ENCODE measurements at regions not wholly inside any gene's neighbourhood (a gene's known extent, or its start where the extent isn't known, plus 50 kb on each side); places are given as distances from the start of the nearest gene placed in this dataset.
A peak's percentile ranks its signal among the peaks of the same experiment; 100 is the strongest.

GRCh38 chr10:88111294-88111693, 247.9 kb downstream of the PTEN start (continued):
- TF ChIP-seq ZNF621 (tag by site-specific recombination; IDR thresholded peaks at IDR 0.05) = no peak

GRCh38 chr10:88113232-88113631, 249.8 kb downstream of the PTEN start:
- Histone ChIP-seq H3K9me3 (ENCODE audit: control insufficient read depth, insufficient read depth, low read depth, low read length) (no peaks in the 10 kb centered on the region), H3K4me1 (ENCODE audit: control insufficient read depth, insufficient read depth, low read length) (peaks cover 11% of the 10 kb centered on the region), H3K36me3 (ENCODE audit: control insufficient read depth in 2 of 2, insufficient read depth in 1 of 2, low read length in 2 of 2) (no peaks in the 10 kb centered on the region), H3K27ac (ENCODE audit: extremely low read depth, low read depth, low read length) (no peak overlapping the region), H3K4me3 (ENCODE audit: low read depth, low read length) (no peak overlapping the region)
- TF ChIP-seq ZNF239 (tag by site-specific recombination; IDR thresholded peaks at IDR 0.05) (no peak), ZNF449 (tag by site-specific recombination; IDR thresholded peaks at IDR 0.05) (peak; percentile 51; the same call in 1 of the 2 replicates), INSM2 (tag by site-specific recombination; IDR thresholded peaks at IDR 0.05) (no peak)
- ChIA-PET CTCF (interaction anchor here (0.6 to 2.4 kb wide), 13 partner anchors 8 to 439 kb away, joined by 3 to 7 read pairs (median 4); no protein-coding TSS in a partner anchor), POLR2A (no interaction called here)

- TF ChIP-seq ZBTB7A (tag by site-specific recombination; IDR thresholded peaks at IDR 0.05; ENCODE audit: low read depth) (no peak), ZNF239 (tag by site-specific recombination; IDR thresholded peaks at IDR 0.05) (peak; percentile 79; the same call in 1 of the 2 replicates)
- H3K9me3 ChIP-seq (ENCODE audit: control insufficient read depth, insufficient read depth, low read depth, low read length) = no peaks in the 10 kb centered on the region
- H3K4me1 ChIP-seq (ENCODE audit: control insufficient read depth, insufficient read depth, low read length) = peaks cover 11% of the 10 kb centered on the region
- no peaks in the 10 kb centered on the region for H3K36me3 ChIP-seq (ENCODE audit: control insufficient read depth in 2 of 2, insufficient read depth in 1 of 2, low read length in 2 of 2)
- CTCF ChIA-PET = interaction anchor here (0.6 to 2.4 kb wide), 19 partner anchors 8 to 1117 kb away, joined by 3 to 7 read pairs (median 4); no protein-coding TSS in a partner anchor
- no peak overlapping the region for H3K4me3 ChIP-seq (ENCODE audit: low read depth, low read length)
- POLR2A ChIA-PET = interaction anchor here (1.0 to 1.1 kb wide), 2 partner anchors 248 to 252 kb away, joined by 4 read pairs; no protein-coding TSS in a partner anchor
- H3K27ac ChIP-seq (ENCODE audit: extremely low read depth, low read depth, low read length) = no peak overlapping the region
These were observed 250.3 kb downstream of the PTEN start for GRCh38 chr10:88113657-88114272.

GRCh38 chr10:88114368-88114767, 250.9 kb downstream of the PTEN start:
- Histone ChIP-seq H3K9me3 (ENCODE audit: control insufficient read depth, insufficient read depth, low read depth, low read length) (no peaks in the 10 kb centered on the region), H3K36me3 (ENCODE audit: control insufficient read depth in 2 of 2, insufficient read depth in 1 of 2, low read length in 2 of 2) (no peaks in the 10 kb centered on the region), H3K27ac (ENCODE audit: extremely low read depth, low read depth, low read length) (no peak overlapping the region), H3K4me3 (ENCODE audit: low read depth, low read length) (no peak overlapping the region), H3K4me1 (ENCODE audit: control insufficient read depth, insufficient read depth, low read length) (peaks cover 11% of the 10 kb centered on the region)
- ChIA-PET POLR2A (interaction anchor here (1.0 to 1.1 kb wide), 2 partner anchors 249 to 253 kb away, joined by 4 read pairs; no protein-coding TSS in a partner anchor), CTCF (interaction anchor here (0.6 to 2.4 kb wide), 22 partner anchors 8 to 1117 kb away, joined by 3 to 7 read pairs (median 4); no protein-coding TSS in a partner anchor)
- TF ChIP-seq ZBTB6 (tag by site-specific recombination; IDR thresholded peaks at IDR 0.05) = no peak
- no peak for TF ChIP-seq ZNF274 (IDR thresholded peaks at IDR 0.05; ENCODE audit: low read length)
- no peak for TF ChIP-seq ZNF274 (tag by site-specific recombination; IDR thresholded peaks at IDR 0.05; ENCODE audit: borderline replicate concordance)
- TF ChIP-seq ZFHX2 (tag by site-specific recombination; conservative IDR thresholded peaks at IDR 0.05) = no peak
- TF ChIP-seq HOXD13 (CRISPR knock-in tag; IDR thresholded peaks at IDR 0.05; ENCODE audit: borderline replicate concordance) = no peak
- no peak for TF ChIP-seq ZNF398 (tag by site-specific recombination; IDR thresholded peaks at IDR 0.05)
- TF ChIP-seq ZNF792 (tag by site-specific recombination; IDR thresholded peaks at IDR 0.05) = no peak
- no peak for TF ChIP-seq ZNF354C (tag by site-specific recombination; IDR thresholded peaks at IDR 0.05; ENCODE audit: borderline replicate concordance, low read depth)
- 0 out of 2 replicates have a peak, but pooled peaks have one; percentile 10 for TF ChIP-seq ZXDB (tag by site-specific recombination; IDR thresholded peaks at IDR 0.05)
- 0 out of 2 replicates have a peak, but pooled peaks have one; percentile 47 for TF ChIP-seq MZF1 (tag by site-specific recombination; IDR thresholded peaks at IDR 0.05; ENCODE audit: borderline replicate concordance)
- TF ChIP-seq ZNF654 (tag by site-specific recombination; IDR thresholded peaks at IDR 0.05; ENCODE audit: low read depth) = peak; percentile 66
- TF ChIP-seq KLF1 (tag by site-specific recombination; IDR thresholded peaks at IDR 0.05) = no peak
- peak; percentile 20; the same call in 1 of the 2 replicates for TF ChIP-seq EGR2 (tag by site-specific recombination; IDR thresholded peaks at IDR 0.05; ENCODE audit: low read depth)
- no peak for TF ChIP-seq ZNF701 (tag by site-specific recombination; IDR thresholded peaks at IDR 0.05)
- TF ChIP-seq ZNF18 (tag by site-specific recombination; IDR thresholded peaks at IDR 0.05) = no peak
- TF ChIP-seq ZNF175 (tag by site-specific recombination; IDR thresholded peaks at IDR 0.05) = no peak
